ENCODE measurements at regions not wholly inside any gene's neighbourhood (a gene's known extent, or its start where the extent isn't known, plus 50 kb on each side); places are given as distances from the start of the nearest gene placed in this dataset.
"Not testable (repeated sequence)": the region's sequence is repeated elsewhere in the genome, so short reads cannot be mapped to it uniquely, and the experiment has no call there.

DNA sequence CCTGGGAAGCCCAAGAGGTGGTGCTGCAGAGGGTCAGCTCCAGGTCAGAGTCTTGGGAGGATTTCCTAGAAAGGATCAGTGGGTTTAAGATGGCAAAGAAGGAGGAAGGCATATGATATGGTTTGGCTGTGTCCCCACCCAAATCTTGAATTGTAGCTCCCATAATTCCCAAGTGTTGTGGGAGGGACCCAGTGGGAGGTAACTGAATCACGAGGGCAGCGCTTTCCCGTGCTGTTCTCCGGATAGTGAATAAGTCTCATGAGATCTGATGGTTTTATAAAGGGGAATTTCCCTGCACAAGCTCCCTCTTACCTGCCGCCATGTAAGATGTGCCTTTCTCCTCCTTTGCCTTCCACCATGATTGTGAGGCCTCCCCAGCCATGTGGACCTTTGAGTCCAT is 240.4 kb downstream of the TOMM20 start:
- intact Hi-C loops (cut with micrococcal nuclease; ENCODE audit: unreplicated experiment); H3K9ac ChIP-seq (ENCODE audit: insufficient read depth, low read depth, low read length); H3K27me3 ChIP-seq (ENCODE audit: control insufficient read depth in 1 of 2, insufficient read depth in 2 of 2, low read length in 2 of 2); H4K20me1 ChIP-seq (ENCODE audit: insufficient read depth, low read length); H3K4me2 ChIP-seq (ENCODE audit: low read depth, low read length); H2AFZ ChIP-seq (ENCODE audit: low read length); H3K27ac ChIP-seq (ENCODE audit: extremely low read length, insufficient read depth, low read length); BruUV-seq (replicated peaks); H3K4me3 ChIP-seq (replicated peaks in 1 of 3; ENCODE audit: insufficient read depth in 1 of 3, low read depth in 2 of 3, low read length in 3 of 3); CTCF ChIA-PET (ENCODE audit: low intra/inter-chr PET ratio, low total read pairs); H3K9me3 ChIP-seq (ENCODE audit: low read length); FAIRE-seq; DNase-seq (ENCODE audit: low spot score); POLR2A ChIA-PET; in situ Hi-C loops (cut with HindIII; ENCODE audit: extremely low pct_ligation_motif_present, low pct_unique_long_range_greater_than_20kb); H3K79me2 ChIP-seq (ENCODE audit: insufficient read depth, low read length); ATAC-seq; H3K36me3 ChIP-seq (replicated peaks in 1 of 2; ENCODE audit: control insufficient read depth in 1 of 2, insufficient read depth in 2 of 2, low read length in 2 of 2): not testable (repeated sequence)
- TF ChIP-seq ZNF430 (CRISPR knock-in tag; IDR thresholded peaks at IDR 0.05), result 0 out of 2 replicates have a peak, but pooled peaks have one; percentile 58
- WGBS (ENCODE audit: low lambda C conversion rate), result 100% methylated on average over 5 of the region's 5 CpGs
- H3K4me1 ChIP-seq (ENCODE audit: insufficient read depth, low read length), result peaks cover 77% of the 10 kb centered on the region

DNA sequence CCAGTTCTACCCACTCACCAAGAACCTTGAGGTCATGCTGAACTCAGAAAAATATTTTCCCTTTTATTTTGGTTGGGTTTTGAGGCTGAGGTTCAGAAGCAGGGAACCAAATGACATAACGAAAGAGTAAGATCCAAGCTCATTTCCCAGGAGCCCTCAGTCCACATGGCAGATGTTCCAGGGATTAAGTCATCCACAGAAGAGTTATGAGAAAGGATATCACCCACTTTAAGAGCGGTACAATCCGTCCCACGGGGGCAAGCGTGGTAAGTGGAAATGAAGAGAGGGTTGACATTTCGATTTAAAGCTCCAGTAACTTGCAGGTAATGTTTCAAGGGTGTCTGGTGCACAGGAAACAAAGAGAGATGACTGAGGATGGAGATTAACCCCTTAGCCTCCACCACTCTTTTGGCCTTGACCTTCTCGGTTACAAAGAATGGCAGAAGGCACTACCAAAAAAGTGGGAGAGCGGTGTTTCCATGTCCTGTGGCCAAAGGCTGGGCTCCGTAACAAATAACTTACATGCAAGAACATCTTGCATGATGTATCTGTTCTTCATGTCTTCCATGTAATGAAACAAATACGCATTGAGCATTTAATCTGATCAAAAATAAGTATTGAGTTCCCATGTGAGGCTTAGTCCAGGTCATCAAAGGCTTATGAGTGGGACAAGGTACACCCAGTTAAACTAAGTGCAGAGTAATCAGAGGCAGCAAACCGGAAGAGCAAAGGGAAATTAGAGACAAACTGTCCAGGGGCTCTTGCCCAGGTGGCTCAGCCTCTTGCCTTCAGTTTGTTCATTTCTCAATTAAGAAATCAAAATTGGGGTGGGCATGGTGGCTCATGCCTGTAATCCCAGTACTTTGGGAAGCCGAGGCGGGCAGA is 241.4 kb downstream of the TOMM20 start:
- WGBS (ENCODE audit: low lambda C conversion rate), result 95% methylated on average over 13 of the region's 13 CpGs
- DNase-seq (ENCODE audit: low spot score) (no peak), FAIRE-seq (no peak), ATAC-seq (no peak)
- no peaks in the 10 kb centered on the region for H3K27me3 ChIP-seq (ENCODE audit: control insufficient read depth in 1 of 2, insufficient read depth in 2 of 2, low read length in 2 of 2)
- ChIA-PET CTCF (ENCODE audit: low intra/inter-chr PET ratio, low total read pairs) (no interaction called here), POLR2A (no interaction called here)
- intact Hi-C loops (cut with micrococcal nuclease; ENCODE audit: unreplicated experiment) (no loop called here), in situ Hi-C loops (cut with HindIII; ENCODE audit: extremely low pct_ligation_motif_present, low pct_unique_long_range_greater_than_20kb) (no loop called here)
- H3K79me2 ChIP-seq (ENCODE audit: insufficient read depth, low read length), result no peaks in the 10 kb centered on the region
- no peak overlapping the region for H3K4me2 ChIP-seq (ENCODE audit: low read depth, low read length)
- no peak overlapping the region for H3K27ac ChIP-seq (ENCODE audit: extremely low read length, insufficient read depth, low read length)
- H4K20me1 ChIP-seq (ENCODE audit: insufficient read depth, low read length), result no peaks in the 10 kb centered on the region
- no peaks in the 10 kb centered on the region for H3K9me3 ChIP-seq (ENCODE audit: low read length)
- BruUV-seq (replicated peaks), result no TSS peak
- no peak overlapping the region for H2AFZ ChIP-seq (ENCODE audit: low read length)
- no peaks in the 10 kb centered on the region for H3K36me3 ChIP-seq (replicated peaks in 1 of 2; ENCODE audit: control insufficient read depth in 1 of 2, insufficient read depth in 2 of 2, low read length in 2 of 2)
- no peak overlapping the region for H3K4me3 ChIP-seq (replicated peaks in 1 of 3; ENCODE audit: insufficient read depth in 1 of 3, low read depth in 2 of 3, low read length in 3 of 3)
- H3K4me1 ChIP-seq (ENCODE audit: insufficient read depth, low read length), result peaks cover 81% of the 10 kb centered on the region
- no peak overlapping the region for H3K9ac ChIP-seq (ENCODE audit: insufficient read depth, low read depth, low read length)
- TF ChIP-seq ZNF558 (CRISPR knock-in tag; IDR thresholded peaks at IDR 0.05; ENCODE audit: borderline replicate concordance), result 0 out of 2 replicates have a peak, but pooled peaks have one; percentile 47
- peak; percentile 34; the same call in 1 of the 2 replicates for TF ChIP-seq PHF20 (CRISPR knock-in tag; IDR thresholded peaks at IDR 0.05)
- TF ChIP-seq, protein P1, sequence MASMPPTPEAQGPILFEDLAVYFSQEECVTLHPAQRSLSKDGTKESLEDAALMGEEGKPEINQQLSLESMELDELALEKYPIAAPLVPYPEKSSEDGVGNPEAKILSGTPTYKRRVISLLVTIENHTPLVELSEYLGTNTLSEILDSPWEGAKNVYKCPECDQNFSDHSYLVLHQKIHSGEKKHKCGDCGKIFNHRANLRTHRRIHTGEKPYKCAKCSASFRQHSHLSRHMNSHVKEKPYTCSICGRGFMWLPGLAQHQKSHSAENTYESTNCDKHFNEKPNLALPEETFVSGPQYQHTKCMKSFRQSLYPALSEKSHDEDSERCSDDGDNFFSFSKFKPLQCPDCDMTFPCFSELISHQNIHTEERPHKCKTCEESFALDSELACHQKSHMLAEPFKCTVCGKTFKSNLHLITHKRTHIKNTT (CRISPR knock-in tag; IDR thresholded peaks at IDR 0.05), result no peak
- TF ChIP-seq ZNF652 (CRISPR knock-in tag; IDR thresholded peaks at IDR 0.05; ENCODE audit: borderline replicate concordance, low read depth), result peak; percentile 84
- TF ChIP-seq, protein P2, sequence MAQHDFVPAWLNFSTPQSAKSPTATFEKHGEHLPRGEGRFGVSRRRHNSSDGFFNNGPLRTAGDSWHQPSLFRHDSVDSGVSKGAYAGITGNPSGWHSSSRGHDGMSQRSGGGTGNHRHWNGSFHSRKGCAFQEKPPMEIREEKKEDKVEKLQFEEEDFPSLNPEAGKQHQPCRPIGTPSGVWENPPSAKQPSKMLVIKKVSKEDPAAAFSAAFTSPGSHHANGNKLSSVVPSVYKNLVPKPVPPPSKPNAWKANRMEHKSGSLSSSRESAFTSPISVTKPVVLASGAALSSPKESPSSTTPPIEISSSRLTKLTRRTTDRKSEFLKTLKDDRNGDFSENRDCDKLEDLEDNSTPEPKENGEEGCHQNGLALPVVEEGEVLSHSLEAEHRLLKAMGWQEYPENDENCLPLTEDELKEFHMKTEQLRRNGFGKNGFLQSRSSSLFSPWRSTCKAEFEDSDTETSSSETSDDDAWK (CRISPR knock-in tag; IDR thresholded peaks at IDR 0.05), result 0 out of 2 replicates have a peak, but pooled peaks have one; percentile 43
- no peak for TF ChIP-seq NONO (IDR thresholded peaks at IDR 0.05)
- no peak for TF ChIP-seq NONO (CRISPR knock-in tag; conservative IDR thresholded peaks at IDR 0.05)
- 0 out of 2 replicates have a peak, but pooled peaks have one; percentile 19 for TF ChIP-seq ZNF501 (CRISPR knock-in tag; IDR thresholded peaks at IDR 0.05)
- no peak for TF ChIP-seq ZNF619 (CRISPR knock-in tag; IDR thresholded peaks at IDR 0.05)
- TF ChIP-seq FOXK1 (CRISPR knock-in tag; IDR thresholded peaks at IDR 0.05; ENCODE audit: borderline replicate concordance, low read depth), result no peak
